ENCODE measurements at regions not wholly inside any gene's neighbourhood (a gene's known extent, or its start where the extent isn't known, plus 50 kb on each side); places are given as distances from the start of the nearest gene placed in this dataset.
"Not testable (repeated sequence)": the region's sequence is repeated elsewhere in the genome, so short reads cannot be mapped to it uniquely, and the experiment has no call there.

- intact Hi-C loops (cut with DNase I), result no loop called here
- ATAC-seq, result no peak
Observed at GRCh38 chr10:8359467-8359866, 305.0 kb downstream of the GATA3 start.

DNA sequence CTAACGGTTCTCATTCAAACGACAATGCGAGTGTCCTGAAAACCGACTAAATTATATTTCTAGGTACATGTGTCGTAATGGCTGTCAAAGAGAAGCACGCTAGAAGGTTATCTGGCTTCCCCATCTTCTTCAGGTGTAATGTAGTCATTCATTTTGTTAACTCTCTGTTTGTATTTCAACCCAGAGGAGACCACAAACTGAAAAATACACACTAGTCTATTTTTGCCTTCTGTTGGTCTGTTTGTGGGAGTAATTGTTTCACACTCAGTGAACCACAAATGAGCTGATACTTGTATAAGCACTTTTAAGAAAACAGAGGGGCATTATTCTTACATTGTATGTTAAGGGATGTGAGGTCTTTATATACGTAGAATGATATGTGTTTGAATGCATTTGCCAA lies 305.9 kb downstream of the GATA3 start:
- no peak for ATAC-seq
- intact Hi-C loops (cut with DNase I), result no loop called here

More at GRCh38 chr10:8359467-8359866, 305.0 kb downstream of the GATA3 start:
- no peak for DNase-seq

DNA sequence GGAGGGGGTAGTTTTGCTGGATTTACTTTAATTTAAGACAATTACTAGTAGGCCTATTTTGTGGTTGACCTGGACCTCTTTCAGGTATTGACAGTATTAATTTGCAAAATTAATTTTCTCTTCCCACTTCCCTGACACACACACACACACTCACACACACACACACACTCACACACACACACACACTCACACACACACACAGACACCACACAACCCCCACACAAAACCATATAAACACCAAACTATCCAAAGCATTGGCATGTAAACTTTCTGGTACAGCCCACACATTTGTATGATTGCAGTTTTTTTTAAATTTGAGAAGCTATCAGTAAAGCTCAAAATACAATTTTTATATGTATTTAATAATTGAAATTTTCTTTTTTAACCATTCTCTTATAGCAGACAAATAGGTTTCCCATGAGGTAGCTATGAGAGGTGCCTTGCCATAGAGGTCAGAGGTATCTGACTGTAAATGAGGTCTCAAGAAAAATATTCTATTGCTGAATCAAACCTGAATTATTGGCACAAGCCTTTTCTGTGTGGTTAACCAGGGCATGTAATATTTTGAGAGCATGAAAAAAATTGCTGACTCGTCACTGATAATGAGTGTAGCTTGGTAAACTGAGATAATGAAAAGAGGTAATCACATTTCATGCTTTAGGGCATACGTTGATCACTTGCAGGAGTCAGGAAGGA lies 306.5 kb downstream of the GATA3 start:
- intact Hi-C loops (cut with DNase I), result no loop called here
- ATAC-seq (no peak), DNase-seq (no peak)

More for the DNA sequence above, 305.9 kb downstream of the GATA3 start:
- DNase-seq, result no peak

- intact Hi-C loops (cut with DNase I), result no loop called here
- DNase-seq, result no peak
- ATAC-seq, result no peak
Observed at GRCh38 chr10:8361510-8361844, 307.0 kb downstream of the GATA3 start.

- peak; percentile 54 for DNase-seq
- intact Hi-C loops (cut with DNase I), result no loop called here
- ATAC-seq, result peak; percentile 50 to 96
Observed at GRCh38 chr10:8365935-8366911, 311.7 kb downstream of the GATA3 start.

DNA sequence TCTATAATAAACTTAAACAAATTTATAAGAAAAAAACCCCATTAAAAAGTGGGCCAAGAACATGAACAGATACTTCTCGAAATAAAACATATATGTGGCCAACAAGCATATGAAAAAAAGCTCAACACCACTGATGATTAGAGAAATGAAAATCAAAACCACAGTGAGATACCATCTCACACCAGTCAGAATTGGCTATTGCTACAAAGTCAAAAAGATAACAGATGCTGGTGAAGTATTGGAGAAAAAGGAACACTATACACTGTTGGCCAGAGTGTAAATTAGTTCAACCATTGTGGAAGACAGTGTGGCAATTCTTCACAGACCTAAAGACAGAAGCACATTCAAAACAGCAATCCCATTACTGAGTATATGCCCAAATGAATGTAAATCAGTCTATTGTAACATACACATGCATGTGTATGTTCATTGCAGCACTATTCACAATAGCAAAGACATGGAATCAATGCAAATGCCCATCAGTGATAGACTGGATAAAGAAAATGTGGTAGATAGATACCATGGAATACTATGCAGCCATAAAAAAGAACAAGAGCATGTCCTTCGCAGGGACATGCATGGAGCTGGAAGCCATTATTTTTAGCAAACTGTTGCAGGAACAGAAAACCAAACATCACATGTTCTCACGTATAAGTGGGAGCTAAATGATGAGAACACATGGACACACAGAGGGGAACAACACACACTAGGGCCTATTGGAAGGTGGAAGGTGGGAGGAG lies 313.4 kb downstream of the GATA3 start:
- intact Hi-C loops (cut with DNase I), result not testable (repeated sequence)

DNA sequence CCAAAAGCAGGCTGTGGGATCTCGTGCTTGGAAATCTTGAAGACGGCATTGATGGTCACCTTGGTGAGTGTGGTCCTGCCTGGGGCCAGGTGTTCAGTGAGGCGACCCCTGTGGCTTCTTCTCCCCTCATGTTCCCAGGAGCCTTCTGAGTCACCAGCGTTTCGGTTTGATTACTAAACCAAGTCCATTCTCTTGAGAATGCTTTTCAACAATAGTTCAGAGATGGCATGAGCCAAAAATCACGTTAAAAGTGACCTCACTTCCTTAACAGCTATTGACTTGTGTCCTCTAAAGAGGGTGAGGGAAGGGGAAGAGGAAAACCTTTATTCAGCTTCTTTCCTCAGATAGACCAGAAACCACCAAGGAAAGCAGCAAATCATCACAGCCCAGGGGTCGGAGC lies 315.2 kb downstream of the GATA3 start:
- ATAC-seq (no peak), DNase-seq (no peak)
- intact Hi-C loops (cut with DNase I), result no loop called here

More for the DNA sequence above, 313.4 kb downstream of the GATA3 start:
- not testable (repeated sequence) for ATAC-seq, DNase-seq

GRCh38 chr10:8374334-8374733 lies 319.8 kb downstream of the GATA3 start:
- intact Hi-C loops (cut with DNase I), result no loop called here
- DNase-seq, result no peak
- ATAC-seq, result no peak

DNA sequence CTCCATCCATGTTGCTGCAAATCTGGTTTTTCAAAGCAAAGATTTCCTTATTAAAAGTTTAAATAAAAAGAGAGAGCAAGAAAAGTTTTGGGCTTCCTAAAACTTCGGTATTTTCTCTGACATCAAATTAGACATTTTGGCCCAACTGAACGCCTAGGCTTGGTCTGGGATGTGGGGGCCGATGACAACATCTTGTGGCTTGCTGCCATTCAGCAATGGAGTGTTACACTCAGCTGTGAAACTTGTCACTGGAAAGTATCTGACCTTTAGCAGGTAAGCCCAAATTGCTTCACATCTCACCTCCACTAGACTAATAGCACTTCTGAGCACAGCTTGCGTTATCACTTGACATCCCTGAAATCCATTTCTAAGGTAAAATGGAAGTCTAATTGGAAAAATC lies 320.6 kb downstream of the GATA3 start:
- intact Hi-C loops (cut with DNase I), result no loop called here
- no peak for DNase-seq
- ATAC-seq, result no peak

DNA sequence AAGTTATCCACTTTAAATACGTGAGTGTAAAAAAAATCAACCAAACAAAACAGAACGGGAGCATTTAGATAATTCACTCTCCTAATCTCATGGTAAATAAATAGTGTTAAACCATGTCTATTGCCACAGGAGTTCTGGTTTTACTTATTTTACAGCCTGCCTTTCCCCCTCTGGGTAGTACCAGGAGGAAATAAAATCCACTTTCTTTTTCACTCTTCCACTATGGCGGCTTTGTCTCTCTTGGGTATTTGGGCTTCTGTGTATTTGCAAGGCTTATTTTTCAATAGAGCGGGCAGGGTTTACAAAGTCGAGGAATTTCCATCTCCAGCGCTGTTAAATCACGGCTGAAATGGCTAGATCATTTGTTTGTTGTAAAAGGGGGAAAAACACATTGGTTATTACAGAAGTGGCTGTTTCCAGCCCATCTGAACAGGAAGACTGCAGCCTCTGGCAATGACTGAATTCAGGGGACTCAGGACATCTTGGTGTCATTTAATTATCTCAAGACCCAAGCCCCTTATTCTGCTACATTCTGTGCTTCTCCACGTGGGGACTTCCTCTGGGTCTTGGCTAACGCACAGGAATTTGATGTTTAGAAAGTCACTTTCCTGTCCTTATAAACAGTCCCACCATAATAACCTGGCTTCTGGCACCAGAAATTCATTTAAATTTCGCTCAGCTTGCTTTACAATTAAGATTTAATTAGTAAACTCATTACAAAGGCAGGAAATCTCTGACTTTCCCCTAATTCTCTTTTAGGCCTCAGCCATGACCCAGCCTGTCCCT lies 323.9 kb downstream of the GATA3 start:
- DNase-seq, result no peak
- intact Hi-C loops (cut with DNase I), result no loop called here
- no peak for ATAC-seq

- intact Hi-C loops (cut with DNase I), result no loop called here
- ATAC-seq, result peak in 1 of 2 donors; percentile 54
- no peak for DNase-seq
Observed at GRCh38 chr10:8379906-8380832, 325.7 kb downstream of the GATA3 start.

DNA sequence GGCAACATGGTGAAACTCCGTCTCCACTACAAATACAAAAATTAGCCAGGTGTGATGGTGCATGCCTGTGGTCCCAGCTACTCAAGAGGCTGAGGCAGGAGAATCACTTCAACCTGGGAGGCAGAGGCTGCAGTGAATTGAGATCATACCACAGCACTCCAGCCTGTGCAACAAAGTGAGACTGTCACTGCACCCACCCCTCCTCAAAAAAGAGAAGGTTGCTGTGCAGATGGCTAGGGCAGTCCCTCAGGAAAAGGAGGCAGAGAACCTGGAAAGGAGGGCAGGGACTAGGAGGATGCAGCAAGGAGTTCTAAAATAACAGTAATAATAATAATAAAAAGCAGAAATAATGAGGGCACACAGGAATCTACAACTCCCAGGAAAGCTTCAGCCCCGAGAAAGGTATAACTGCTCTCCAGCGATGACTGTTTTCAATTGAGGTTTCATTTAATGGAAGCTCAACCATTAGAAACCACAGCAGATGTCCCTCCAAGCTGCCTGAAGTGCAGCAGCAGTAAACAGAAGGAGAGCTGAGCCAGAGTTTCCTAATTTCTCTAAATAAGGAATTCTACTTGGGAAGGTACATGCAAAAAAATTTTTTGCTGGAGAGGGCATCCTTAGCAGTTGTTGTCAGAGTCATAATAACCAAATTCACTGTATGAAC lies 326.5 kb downstream of the GATA3 start:
- ATAC-seq (no peak), DNase-seq (no peak)
- intact Hi-C loops (cut with DNase I), result no loop called here

GRCh38 chr10:8386781-8387180 lies 332.3 kb downstream of the GATA3 start:
- DNase-seq, result no peak
- intact Hi-C loops (cut with DNase I), result no loop called here

DNA sequence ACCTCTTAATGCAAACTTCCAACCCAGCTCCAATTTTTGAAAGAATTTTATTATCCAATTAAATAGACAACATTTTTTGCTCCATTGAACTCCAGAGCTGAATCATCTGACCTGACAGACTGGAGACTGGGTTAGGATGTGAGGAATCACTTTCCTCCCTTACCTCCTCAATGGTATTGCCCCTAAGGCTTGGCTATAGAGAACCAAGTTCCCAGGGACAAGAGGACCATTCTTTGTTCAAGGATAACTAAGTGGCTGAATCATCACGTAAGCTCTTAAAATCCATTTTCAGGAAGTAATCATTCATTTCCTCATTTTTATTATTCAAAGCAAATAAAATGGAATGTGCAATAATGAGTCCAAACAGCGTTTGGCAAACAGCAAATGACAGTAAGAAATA lies 335.1 kb downstream of the GATA3 start:
- DNase-seq (no peak), ATAC-seq (no peak)
- intact Hi-C loops (cut with DNase I), result no loop called here

More at GRCh38 chr10:8386781-8387180, 332.3 kb downstream of the GATA3 start:
- ATAC-seq, result no peak

DNA sequence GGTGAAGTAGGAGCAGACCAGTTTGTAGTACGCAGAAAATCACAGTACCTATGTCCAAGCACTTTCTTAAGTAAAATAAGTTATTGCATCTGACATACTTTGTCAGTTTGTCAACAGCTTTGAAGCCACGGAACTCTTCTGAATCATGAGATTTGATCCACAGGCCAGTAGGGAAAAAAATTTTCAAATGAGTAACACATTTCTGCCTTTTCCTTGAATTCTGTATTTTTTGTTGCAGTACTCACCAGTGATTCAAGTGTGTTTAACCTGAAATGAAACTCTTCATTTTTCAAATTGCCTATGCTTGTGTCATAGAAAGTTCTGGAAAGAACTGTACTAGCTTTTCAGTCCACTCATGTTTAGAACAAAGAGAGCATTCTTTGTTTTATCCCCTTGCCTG lies 337.7 kb downstream of the GATA3 start:
- intact Hi-C loops (cut with DNase I), result no loop called here
- DNase-seq, result no peak
- peak in 1 of 2 donors; percentile 32 for ATAC-seq

GRCh38 chr10:8393531-8393930 lies 339.0 kb downstream of the GATA3 start:
- DNase-seq, result no peak
- intact Hi-C loops (cut with DNase I), result no loop called here
- no peak for ATAC-seq

DNA sequence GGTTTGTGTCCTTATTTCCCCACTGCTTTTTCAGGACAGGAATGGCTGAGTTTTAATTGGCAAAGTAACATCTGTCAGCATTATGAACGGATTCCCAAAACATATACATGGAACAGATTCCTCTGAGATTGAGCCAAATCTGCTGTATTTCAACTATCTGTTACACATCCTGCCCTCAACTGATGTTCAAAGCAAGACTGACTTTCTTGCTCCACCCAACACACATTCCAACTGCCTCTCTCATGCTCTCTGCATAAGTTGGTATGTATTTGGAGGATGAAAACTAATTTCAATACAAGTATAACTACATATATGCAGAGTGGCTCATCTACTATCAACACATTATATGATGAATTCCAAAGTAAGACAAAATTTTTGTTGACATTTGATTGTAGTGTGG lies 342.2 kb downstream of the GATA3 start:
- intact Hi-C loops (cut with DNase I), result no loop called here
- no peak for DNase-seq
- peak in 1 of 2 donors; percentile 47 for ATAC-seq
